Testis (tissue), 2 donors: ENCODE measurements at regions not wholly inside any gene's neighbourhood (a gene's known extent, or its start where the extent isn't known, plus 50 kb on each side); places are given as distances from the start of the nearest gene placed in this dataset.

Experiments
- CTCF ChIP-seq, 3 experiments: fragments of 450-650 bp in 2 of 3; fragments of 200-600 bp in 1 of 3; sonication (generic) in 1 of 3; IDR thresholded peaks; one replicate each; pipeline ENCODE4 v1.5.1; 2016 to 2019; ENCODE audit warnings: antibody characterized with exemption in 3 of 3, mild to moderate bottlenecking in 2 of 3, moderate library complexity in 1 of 3
- POLR2A ChIP-seq: fragments of 450-650 bp; IDR thresholded peaks from one replicate; pipeline ENCODE4 v1.6.1; 2017; ENCODE audit warnings: antibody characterized with exemption, mild to moderate bottlenecking, moderate library complexity

- TF ChIP-seq CTCF (IDR thresholded peaks at IDR 0.05) (no peak), POLR2A (no peak)
These were observed 78.1 kb upstream of the SPATA31C2 start for GRCh38 chr9:88216126-88216995.
